HG03066 (cell line): ENCODE measurements at regions not wholly inside any gene's neighbourhood (a gene's known extent, or its start where the extent isn't known, plus 50 kb on each side); places are given as distances from the start of the nearest gene placed in this dataset.
"Not testable (repeated sequence)": the region's sequence is repeated elsewhere in the genome, so short reads cannot be mapped to it uniquely, and the experiment has no call there.

Source experiments
- ATAC-seq: cut with Tn5 transposase; IDR thresholded peaks from one replicate; pipeline ENCODE4 v1.9.1; 2021; ENCODE audit warnings: low read depth; ENCODE audit not compliant: unreplicated experiment

- ATAC-seq: no peak
Observed at GRCh38 chr4:27343411-27343810, 482.8 kb downstream of the STIM2 start.

GRCh38 chr4:27350161-27350560 lies 489.5 kb downstream of the STIM2 start:
- no peak for ATAC-seq

DNA sequence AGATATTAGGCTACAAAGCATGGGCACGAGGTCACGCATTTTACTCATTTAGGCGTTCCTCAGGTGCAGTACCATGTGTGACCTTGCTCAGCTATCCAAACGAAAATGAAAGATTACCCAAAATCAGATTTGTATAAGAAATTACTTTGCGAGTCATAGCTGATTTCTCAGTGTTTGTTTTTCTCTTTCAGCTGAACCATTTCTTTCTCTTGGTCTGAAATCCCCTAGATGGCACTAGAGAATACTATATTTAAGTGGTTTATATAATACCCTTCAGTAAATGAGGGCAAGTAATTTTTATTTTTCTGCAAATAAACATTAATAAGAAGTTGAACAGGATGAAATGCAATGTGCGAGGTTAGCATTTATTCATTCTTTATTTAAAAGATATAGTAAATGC lies 496.6 kb downstream of the STIM2 start:
- no peak for ATAC-seq

DNA sequence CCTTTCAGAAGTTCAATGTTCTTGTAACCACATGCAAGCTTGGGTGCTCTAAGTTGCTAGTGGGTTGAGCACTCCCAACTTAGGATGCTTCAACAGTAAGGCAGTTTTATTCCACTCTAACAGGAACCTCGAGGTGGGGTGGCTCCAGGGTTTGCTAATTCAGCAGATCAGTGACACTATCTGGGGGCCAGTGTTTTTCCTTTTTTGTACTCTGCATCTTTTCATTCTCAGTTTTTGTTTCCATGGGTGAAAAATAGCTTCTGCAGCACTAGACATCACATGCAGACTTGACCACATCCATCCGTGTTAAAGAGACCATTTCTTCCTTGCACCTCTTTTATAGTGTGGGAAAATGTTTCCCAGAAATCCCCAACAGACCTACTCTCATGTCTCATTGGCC lies 497.6 kb downstream of the STIM2 start:
- ATAC-seq: no peak

DNA sequence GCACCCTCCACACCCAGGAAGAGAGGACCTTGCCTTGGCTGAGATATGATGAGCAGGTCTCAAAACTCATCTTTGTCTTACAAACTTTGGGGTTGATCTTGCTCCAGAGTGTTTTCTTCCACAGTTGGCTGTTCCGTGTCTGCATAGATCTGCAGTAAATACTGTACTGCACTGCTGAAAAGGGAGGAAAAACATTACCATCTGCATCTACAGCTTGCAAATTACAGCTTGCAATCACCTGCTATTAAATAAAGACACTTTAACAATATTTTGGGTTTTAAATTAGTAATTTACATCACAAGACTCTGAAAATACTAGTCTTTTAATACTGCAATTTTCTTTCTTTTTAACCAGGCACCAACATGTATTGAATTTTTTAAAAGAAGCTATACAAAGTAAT lies 499.5 kb downstream of the STIM2 start:
- ATAC-seq: no peak

DNA sequence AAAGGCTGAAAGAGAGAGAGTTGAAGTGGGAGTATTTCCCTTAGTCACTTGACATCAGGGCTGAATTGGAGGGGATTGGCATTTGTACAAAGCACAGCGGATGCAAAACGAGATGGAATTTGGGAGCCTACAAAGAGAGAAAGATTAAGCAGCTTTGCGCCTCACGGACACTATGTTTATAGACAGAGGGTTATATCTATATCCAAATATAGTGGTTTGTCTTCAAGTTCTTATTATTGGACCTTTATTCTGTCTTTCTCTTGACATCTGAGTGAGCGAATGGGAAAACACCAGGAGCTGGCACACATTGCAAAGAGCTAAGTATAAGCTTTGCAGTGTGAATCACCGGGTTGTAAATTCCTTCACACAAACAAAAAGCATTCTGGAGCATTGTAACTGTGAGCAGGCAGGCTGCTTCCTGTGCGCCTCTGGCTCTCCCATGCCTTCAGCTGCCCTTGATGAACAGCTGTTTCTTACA lies 500.2 kb downstream of the STIM2 start:
- ATAC-seq: no peak

GRCh38 chr4:27364509-27364908 lies 503.9 kb downstream of the STIM2 start:
- no peak for ATAC-seq

DNA sequence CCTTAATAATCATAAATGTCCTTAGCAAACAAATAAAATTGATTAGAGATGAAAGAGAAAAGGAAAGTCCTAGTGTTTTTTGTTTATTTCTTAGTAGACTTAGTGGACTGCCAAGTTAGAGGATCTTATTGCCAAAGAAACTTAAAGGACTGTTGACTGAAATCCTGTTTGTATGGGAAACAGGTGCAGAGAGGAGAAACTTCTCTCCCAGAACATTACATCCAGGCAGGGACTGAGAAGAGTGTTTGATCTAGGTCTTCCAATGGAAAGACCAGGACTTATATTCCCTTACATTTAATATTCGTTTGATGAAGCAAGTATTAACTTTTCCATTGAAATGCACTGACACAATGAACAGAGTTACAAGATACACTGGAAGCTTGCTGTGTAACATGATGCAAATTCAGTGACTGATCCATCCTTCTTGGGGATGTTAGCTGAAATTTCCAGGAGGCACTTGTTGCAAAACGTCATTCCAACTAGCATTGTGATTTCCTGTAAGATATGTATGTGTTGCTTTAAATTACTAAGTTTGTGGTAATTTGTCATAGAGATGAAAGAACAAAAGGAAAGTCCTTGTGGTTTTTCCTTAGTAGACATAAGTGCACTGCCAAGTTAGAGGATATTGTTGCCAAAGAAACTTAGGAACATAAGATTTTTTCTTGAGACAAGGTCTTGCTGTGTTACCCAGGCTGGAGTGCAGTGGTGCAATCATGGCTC lies 505.6 kb downstream of the STIM2 start:
- ATAC-seq: no peak

DNA sequence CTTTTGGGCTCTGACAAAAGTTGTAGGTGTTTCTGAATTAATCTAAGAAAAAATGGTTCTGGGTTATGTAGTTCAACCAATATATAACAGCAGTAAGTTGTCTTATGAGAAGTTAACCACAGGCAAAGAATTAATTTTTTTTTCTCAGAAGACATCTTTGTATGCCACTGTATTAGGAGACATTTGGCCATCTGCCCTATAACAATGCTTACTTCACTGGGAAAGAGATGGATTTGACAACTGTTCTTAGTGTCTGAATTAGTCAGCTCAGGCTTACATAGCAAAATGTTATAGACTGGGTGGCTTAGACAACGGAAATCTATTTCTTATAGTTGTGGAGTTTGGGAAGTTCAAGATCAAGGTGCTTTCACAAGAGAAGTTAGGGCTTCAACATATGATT lies 508.1 kb downstream of the STIM2 start:
- no peak for ATAC-seq

GRCh38 chr4:27381815-27382214 lies 521.2 kb downstream of the STIM2 start:
- no peak for ATAC-seq

DNA sequence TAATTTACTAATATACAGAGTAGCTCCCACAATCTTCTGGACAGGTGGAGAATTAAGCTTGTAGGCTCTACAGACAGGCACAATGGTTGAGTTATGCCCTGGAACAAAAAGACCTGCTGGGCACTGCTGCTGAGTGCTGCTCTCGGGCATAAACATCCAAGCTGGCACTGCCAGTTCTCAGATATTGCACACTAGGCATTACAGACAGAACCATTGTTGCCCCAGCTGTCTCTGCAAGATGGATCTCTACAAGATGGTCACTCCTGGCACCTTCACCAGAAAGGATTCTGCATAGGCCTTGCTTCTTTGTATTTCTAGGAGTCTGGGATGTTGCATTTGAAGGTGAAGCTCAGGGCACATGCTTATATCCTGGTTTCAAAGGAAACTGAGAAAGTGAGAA lies 527.1 kb downstream of the STIM2 start:
- no peak for ATAC-seq

DNA sequence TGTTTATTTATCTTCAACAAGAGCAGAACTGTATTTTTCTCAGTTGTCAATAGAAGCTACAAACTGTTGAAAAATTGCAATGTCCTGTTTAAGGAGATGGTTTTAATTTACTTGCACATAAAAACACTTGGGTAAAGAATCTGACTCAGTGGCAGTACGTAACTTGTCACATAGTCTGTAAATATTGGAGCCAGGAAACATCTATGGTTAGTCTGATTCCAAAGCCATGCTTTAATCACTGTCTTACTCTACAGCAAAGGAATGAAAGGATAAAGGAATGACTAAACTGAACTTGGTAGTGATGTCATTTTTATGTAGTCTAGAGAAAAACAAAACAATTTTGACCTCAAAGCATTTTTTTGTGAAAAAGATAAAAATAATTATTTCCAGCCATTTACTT lies 537.2 kb downstream of the STIM2 start:
- no peak for ATAC-seq

- no peak for ATAC-seq
Observed at GRCh38 chr4:27398631-27399310, 538.1 kb downstream of the STIM2 start.

DNA sequence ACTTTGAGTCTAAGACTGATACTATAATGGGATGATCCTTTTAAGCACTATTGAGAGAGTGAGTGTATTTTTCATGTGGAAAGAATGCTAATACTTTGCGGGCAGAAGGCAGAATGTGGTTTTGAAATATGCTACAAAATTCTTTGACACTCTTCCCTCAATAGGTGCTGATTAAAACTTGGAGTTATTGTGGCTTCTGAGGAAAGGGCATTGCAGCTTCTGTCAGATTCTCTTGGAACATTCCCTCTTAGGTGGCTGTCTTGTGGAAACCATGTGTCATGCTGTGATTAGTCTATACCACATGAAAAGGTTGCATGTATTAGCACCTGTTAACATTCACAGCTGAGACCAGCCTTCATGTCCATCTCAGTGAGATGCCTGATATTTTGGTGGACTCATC lies 547.0 kb downstream of the STIM2 start:
- no peak for ATAC-seq

DNA sequence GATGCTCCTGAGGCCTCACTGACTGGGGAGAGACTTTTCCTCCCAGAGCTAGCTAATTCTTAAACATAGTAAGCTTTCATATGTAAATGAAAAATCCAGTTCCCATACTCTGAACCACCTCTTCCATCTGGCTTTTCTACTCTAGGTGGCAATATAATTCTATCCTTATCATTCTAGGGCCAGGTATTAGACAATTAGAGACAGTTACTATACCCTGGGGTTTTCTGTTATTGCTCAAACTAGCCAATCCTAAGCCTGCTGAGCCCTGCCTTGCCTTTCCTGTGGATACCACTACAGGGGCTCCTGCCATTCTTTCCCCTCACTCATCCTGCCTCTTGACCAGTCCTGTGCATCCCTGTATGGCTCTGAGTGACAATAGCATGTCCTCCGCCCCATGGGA lies 552.0 kb downstream of the STIM2 start:
- ATAC-seq: no peak

- no peak for ATAC-seq
Observed at GRCh38 chr4:27414887-27415731, 554.5 kb downstream of the STIM2 start.

GRCh38 chr4:27428661-27429060 lies 568.0 kb downstream of the STIM2 start:
- no peak for ATAC-seq

GRCh38 chr4:27429364-27429871 lies 568.8 kb downstream of the STIM2 start:
- no peak for ATAC-seq

- ATAC-seq: no peak
Observed at GRCh38 chr4:27442146-27442545, 581.5 kb downstream of the STIM2 start.

DNA sequence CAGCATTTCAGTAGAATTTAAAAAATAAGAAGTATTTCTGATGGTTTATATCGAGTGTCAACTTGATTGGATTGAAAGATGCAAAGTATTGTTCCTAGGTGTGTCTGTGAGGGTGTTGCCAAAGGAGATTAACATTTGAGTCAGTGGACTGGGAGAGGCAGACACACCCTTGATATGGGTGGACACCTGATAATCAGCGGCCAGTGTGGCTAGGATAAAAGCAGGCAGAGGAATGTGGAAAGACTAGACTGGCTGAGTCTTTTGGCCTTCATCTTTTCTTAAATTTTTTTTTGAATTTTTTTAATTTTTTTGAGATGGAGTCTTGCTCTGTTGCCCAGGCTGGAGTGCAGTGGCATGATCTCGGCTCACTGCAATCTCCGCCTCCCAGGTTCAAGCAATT lies 582.0 kb downstream of the STIM2 start:
- ATAC-seq: not testable (repeated sequence)

DNA sequence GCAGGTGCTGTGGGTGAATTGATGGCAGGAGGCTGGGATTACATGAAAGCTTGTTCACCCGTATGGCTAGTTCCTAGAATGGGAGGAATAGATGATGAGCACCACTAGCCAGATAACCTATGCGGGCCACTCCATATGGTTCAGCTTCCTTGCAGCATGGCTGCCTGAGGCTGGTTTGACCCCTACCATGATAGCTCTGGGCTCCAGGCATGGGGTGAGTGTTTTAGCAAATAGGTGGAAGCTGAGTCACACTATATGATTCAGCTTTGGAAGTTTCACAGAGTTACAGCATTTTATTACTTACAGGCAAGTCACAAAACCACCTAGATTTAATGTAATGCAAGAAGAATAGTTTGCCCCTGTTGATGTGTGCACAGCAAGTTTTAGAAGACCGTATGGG lies 603.2 kb downstream of the STIM2 start:
- no peak for ATAC-seq
